ENCODE measurements at regions not wholly inside any gene's neighbourhood (a gene's known extent, or its start where the extent isn't known, plus 50 kb on each side); places are given as distances from the start of the nearest gene placed in this dataset.

DNA sequence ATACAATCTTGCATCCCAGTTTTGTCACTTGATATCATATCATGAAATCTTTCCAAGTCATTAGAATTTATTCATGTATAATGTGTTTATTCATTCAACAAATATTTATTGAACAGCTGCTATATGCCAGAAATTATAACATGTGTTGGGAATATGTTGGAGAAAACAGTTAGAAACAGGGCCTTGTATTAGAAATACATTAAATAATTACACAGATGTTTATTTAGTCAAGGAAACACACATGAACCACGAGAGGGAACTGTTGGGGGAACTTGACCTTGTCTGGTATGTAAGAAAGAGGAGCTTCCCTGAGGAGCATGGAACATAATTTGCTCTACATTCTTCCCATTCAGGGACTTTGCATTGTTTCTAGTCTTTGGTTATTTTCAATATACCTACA, 191.7 kb upstream of the FRMD6 start:
- H3K4me3 Mint-ChIP-seq = no peak overlapping the region
- H3K27ac Mint-ChIP-seq = no peak overlapping the region
- ATAC-seq = no peak

More for the DNA sequence above, 191.7 kb upstream of the FRMD6 start:
- H3K9me3 Mint-ChIP-seq = no peaks in the 10 kb centered on the region
- H2AFZ ChIP-seq = no peak overlapping the region
- no peaks in the 10 kb centered on the region for H3F3A ChIP-seq (replicated peaks; ENCODE audit: low read depth)
- TF ChIP-seq ZNF114 (CRISPR knock-in tag; IDR thresholded peaks at IDR 0.05) (no peak), ZNF331 (CRISPR knock-in tag; IDR thresholded peaks at IDR 0.05; ENCODE audit: low read depth) (no peak), EZH2 (IDR thresholded peaks at IDR 0.05; ENCODE audit: low read depth, unreplicated experiment) (no peak), STAT1 (IDR thresholded peaks at IDR 0.05; ENCODE audit: unreplicated experiment) (no peak), JUNB (IDR thresholded peaks at IDR 0.05; ENCODE audit: unreplicated experiment) (no peak), NANOG (IDR thresholded peaks at IDR 0.05; ENCODE audit: borderline replicate concordance) (no peak), POLR2AphosphoS5 (IDR thresholded peaks at IDR 0.05; ENCODE audit: low read depth) (no peak), EZH2phosphoT487 (IDR thresholded peaks at IDR 0.05; ENCODE audit: unreplicated experiment) (no peak)
- TF ChIP-seq, protein P1, sequence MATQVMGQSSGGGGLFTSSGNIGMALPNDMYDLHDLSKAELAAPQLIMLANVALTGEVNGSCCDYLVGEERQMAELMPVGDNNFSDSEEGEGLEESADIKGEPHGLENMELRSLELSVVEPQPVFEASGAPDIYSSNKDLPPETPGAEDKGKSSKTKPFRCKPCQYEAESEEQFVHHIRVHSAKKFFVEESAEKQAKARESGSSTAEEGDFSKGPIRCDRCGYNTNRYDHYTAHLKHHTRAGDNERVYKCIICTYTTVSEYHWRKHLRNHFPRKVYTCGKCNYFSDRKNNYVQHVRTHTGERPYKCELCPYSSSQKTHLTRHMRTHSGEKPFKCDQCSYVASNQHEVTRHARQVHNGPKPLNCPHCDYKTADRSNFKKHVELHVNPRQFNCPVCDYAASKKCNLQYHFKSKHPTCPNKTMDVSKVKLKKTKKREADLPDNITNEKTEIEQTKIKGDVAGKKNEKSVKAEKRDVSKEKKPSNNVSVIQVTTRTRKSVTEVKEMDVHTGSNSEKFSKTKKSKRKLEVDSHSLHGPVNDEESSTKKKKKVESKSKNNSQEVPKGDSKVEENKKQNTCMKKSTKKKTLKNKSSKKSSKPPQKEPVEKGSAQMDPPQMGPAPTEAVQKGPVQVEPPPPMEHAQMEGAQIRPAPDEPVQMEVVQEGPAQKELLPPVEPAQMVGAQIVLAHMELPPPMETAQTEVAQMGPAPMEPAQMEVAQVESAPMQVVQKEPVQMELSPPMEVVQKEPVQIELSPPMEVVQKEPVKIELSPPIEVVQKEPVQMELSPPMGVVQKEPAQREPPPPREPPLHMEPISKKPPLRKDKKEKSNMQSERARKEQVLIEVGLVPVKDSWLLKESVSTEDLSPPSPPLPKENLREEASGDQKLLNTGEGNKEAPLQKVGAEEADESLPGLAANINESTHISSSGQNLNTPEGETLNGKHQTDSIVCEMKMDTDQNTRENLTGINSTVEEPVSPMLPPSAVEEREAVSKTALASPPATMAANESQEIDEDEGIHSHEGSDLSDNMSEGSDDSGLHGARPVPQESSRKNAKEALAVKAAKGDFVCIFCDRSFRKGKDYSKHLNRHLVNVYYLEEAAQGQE (IDR thresholded peaks at IDR 0.05; ENCODE audit: unreplicated experiment) = no peak
- TF ChIP-seq, protein P2, sequence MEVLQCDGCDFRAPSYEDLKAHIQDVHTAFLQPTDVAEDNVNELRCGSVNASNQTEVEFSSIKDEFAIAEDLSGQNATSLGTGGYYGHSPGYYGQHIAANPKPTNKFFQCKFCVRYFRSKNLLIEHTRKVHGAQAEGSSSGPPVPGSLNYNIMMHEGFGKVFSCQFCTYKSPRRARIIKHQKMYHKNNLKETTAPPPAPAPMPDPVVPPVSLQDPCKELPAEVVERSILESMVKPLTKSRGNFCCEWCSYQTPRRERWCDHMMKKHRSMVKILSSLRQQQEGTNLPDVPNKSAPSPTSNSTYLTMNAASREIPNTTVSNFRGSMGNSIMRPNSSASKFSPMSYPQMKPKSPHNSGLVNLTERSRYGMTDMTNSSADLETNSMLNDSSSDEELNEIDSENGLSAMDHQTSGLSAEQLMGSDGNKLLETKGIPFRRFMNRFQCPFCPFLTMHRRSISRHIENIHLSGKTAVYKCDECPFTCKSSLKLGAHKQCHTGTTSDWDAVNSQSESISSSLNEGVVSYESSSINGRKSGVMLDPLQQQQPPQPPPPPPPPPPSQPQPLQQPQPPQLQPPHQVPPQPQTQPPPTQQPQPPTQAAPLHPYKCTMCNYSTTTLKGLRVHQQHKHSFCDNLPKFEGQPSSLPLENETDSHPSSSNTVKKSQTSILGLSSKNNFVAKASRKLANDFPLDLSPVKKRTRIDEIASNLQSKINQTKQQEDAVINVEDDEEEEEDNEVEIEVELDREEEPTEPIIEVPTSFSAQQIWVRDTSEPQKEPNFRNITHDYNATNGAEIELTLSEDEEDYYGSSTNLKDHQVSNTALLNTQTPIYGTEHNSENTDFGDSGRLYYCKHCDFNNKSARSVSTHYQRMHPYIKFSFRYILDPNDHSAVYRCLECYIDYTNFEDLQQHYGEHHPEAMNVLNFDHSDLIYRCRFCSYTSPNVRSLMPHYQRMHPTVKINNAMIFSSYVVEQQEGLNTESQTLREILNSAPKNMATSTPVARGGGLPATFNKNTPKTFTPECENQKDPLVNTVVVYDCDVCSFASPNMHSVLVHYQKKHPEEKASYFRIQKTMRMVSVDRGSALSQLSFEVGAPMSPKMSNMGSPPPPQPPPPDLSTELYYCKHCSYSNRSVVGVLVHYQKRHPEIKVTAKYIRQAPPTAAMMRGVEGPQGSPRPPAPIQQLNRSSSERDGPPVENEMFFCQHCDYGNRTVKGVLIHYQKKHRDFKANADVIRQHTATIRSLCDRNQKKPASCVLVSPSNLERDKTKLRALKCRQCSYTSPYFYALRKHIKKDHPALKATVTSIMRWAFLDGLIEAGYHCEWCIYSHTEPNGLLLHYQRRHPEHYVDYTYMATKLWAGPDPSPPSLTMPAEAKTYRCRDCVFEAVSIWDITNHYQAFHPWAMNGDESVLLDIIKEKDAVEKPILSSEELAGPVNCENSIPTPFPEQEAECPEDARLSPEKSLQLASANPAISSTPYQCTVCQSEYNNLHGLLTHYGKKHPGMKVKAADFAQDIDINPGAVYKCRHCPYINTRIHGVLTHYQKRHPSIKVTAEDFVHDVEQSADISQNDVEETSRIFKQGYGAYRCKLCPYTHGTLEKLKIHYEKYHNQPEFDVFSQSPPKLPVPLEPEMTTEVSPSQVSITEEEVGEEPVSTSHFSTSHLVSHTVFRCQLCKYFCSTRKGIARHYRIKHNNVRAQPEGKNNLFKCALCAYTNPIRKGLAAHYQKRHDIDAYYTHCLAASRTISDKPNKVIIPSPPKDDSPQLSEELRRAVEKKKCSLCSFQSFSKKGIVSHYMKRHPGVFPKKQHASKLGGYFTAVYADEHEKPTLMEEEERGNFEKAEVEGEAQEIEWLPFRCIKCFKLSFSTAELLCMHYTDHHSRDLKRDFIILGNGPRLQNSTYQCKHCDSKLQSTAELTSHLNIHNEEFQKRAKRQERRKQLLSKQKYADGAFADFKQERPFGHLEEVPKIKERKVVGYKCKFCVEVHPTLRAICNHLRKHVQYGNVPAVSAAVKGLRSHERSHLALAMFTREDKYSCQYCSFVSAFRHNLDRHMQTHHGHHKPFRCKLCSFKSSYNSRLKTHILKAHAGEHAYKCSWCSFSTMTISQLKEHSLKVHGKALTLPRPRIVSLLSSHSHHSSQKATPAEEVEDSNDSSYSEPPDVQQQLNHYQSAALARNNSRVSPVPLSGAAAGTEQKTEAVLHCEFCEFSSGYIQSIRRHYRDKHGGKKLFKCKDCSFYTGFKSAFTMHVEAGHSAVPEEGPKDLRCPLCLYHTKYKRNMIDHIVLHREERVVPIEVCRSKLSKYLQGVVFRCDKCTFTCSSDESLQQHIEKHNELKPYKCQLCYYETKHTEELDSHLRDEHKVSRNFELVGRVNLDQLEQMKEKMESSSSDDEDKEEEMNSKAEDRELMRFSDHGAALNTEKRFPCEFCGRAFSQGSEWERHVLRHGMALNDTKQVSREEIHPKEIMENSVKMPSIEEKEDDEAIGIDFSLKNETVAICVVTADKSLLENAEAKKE (CRISPR knock-in tag; IDR thresholded peaks at IDR 0.05) = no peak
- TF ChIP-seq, protein P3, sequence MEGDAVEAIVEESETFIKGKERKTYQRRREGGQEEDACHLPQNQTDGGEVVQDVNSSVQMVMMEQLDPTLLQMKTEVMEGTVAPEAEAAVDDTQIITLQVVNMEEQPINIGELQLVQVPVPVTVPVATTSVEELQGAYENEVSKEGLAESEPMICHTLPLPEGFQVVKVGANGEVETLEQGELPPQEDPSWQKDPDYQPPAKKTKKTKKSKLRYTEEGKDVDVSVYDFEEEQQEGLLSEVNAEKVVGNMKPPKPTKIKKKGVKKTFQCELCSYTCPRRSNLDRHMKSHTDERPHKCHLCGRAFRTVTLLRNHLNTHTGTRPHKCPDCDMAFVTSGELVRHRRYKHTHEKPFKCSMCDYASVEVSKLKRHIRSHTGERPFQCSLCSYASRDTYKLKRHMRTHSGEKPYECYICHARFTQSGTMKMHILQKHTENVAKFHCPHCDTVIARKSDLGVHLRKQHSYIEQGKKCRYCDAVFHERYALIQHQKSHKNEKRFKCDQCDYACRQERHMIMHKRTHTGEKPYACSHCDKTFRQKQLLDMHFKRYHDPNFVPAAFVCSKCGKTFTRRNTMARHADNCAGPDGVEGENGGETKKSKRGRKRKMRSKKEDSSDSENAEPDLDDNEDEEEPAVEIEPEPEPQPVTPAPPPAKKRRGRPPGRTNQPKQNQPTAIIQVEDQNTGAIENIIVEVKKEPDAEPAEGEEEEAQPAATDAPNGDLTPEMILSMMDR (conservative IDR thresholded peaks at IDR 0.05; ENCODE audit: low read depth in 2 of 2) = no peak
- TF ChIP-seq, protein P4, sequence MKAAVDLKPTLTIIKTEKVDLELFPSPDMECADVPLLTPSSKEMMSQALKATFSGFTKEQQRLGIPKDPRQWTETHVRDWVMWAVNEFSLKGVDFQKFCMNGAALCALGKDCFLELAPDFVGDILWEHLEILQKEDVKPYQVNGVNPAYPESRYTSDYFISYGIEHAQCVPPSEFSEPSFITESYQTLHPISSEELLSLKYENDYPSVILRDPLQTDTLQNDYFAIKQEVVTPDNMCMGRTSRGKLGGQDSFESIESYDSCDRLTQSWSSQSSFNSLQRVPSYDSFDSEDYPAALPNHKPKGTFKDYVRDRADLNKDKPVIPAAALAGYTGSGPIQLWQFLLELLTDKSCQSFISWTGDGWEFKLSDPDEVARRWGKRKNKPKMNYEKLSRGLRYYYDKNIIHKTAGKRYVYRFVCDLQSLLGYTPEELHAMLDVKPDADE (IDR thresholded peaks at IDR 0.05) = no peak
- H3K4me1 ChIP-seq (ENCODE audit: insufficient read depth) = no peaks in the 10 kb centered on the region
- no peaks in the 10 kb centered on the region for H3K27me3 ChIP-seq (ENCODE audit: insufficient read depth)
- no peaks in the 10 kb centered on the region for H3K36me3 ChIP-seq (ENCODE audit: insufficient read depth)
- H3K79me2 ChIP-seq (replicated peaks; ENCODE audit: insufficient read depth) = no peaks in the 10 kb centered on the region
- no peak overlapping the region for H3K4me3 ChIP-seq
- no peaks in the 10 kb centered on the region for H3K36me3 Mint-ChIP-seq (ENCODE audit: low read depth)
- no peak overlapping the region for H3K4me2 ChIP-seq
- H3K27me3 Mint-ChIP-seq (ENCODE audit: insufficient read depth, low read depth, poor library complexity) = peaks cover 2% of the 10 kb centered on the region
- peaks cover 5% of the 10 kb centered on the region; the same call in 1 of the 2 replicates for H3K9me2 ChIP-seq (ENCODE audit: insufficient read depth)
- no peaks in the 10 kb centered on the region for H4K20me1 ChIP-seq (replicated peaks; ENCODE audit: insufficient read depth)
- H3K27ac ChIP-seq (ENCODE audit: low read depth) = no peak overlapping the region
- no peaks in the 10 kb centered on the region for H3K4me1 Mint-ChIP-seq
- no peak for DNase-seq (ENCODE audit: low spot score)
